ENCODE measurements at regions not wholly inside any gene's neighbourhood (a gene's known extent, or its start where the extent isn't known, plus 50 kb on each side); places are given as distances from the start of the nearest gene placed in this dataset.

GRCh38 chr1:222117809-222118208 is 375.9 kb upstream of the DUSP10 start:
- TF ChIP-seq HDGF (IDR thresholded peaks at IDR 0.05; ENCODE audit: borderline replicate concordance) (no peak), FOXK2 (IDR thresholded peaks at IDR 0.05) (no peak), FOXM1 (IDR thresholded peaks at IDR 0.05; ENCODE audit: borderline replicate concordance) (no peak), TARDBP (IDR thresholded peaks at IDR 0.05) (no peak), PKNOX1 (IDR thresholded peaks at IDR 0.05) (no peak), SUZ12 (IDR thresholded peaks at IDR 0.05) (no peak), ARNT (IDR thresholded peaks at IDR 0.05) (no peak), CTBP1 (IDR thresholded peaks at IDR 0.05; ENCODE audit: borderline replicate concordance) (no peak), FOXA1 (IDR thresholded peaks at IDR 0.05) (no peak), BHLHE40 (IDR thresholded peaks at IDR 0.05; ENCODE audit: borderline replicate concordance) (no peak), ELF4 (IDR thresholded peaks at IDR 0.05) (no peak), LEF1 (IDR thresholded peaks at IDR 0.05; ENCODE audit: borderline replicate concordance) (no peak)
